C4-2B (cell line): ENCODE measurements at regions not wholly inside any gene's neighbourhood (a gene's known extent, or its start where the extent isn't known, plus 50 kb on each side); places are given as distances from the start of the nearest gene placed in this dataset.

Experiments
- H3K27ac ChIP-seq: fragments of 450-650 bp; 2 replicates; pipeline ENCODE4 v1.5.1; 2017
- CTCF ChIP-seq: fragments of 450-650 bp; conservative IDR thresholded peaks from 2 replicates; pipeline ENCODE4 v1.5.1; 2017; ENCODE audit warnings: mild to moderate bottlenecking
- ZFX ChIP-seq: fragments of 450-650 bp; IDR thresholded peaks from 2 replicates; pipeline ENCODE4 v1.6.1; 2017

DNA sequence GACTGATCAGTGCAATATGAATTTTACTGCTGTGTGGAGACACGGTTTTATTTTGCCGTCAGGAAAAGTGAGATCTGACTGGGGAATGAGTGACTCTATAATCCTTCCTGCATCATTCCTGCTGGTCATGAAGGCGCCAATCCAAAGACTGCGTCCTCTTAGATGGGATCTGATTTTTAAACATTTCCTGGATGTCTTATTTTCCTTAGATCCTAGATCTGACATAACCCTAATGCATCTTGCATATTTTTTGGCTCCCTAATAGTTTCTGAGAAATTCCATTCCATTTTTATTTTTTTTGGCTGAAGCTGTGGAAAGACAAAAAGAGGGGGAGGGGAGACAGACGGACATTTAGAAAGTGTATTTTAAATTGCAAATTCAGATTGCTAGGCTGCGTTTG is 454.9 kb upstream of the FAT1 start:
- H3K27ac ChIP-seq: no peak overlapping the region
- no peak for TF ChIP-seq CTCF
- no peak for TF ChIP-seq ZFX

DNA sequence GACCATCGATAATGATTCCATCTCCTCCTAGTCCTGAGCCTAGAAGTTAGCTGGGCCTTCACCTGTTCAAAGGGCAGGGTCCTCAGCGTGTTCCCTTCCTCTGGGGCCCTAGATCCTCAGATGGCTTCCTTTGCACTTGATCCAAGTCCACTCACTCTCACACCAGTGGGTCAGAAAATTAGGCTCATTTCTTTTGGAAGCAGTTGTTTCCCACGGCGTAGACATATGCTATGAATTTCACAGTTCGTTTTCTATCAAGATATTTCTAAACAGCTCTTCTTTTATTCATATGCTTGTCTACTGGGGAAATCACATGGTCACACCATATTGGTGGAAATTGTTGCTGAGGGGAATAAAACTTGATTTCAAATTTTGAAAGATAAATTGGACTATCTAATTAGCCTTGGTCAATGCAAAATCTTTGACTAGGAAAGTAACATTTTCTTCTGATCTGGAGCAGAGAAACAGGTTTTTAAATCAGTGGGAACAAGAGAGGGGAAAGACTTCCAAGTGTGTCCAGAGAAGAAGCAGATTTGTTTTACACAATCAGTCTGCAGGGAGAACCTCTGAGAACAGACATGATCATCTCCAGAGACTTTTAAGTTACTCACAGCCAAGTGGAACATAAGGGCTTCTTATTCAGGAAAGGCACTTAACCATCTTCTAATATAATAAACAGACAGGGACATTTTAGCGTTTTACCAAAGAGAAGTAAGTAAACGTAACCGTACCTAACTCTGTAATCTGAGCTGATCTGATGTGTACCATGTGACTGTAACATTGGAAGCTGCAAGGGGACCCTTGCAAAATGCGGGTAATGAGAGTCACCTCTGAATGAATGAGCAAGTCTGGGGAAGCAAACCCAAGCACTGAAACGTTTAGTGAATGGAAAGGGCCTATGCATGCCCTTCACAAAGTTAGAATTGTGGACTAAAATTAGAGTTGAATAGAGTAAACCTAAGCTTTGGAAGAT is 455.7 kb upstream of the FAT1 start:
- no peak for TF ChIP-seq CTCF

GRCh38 chr4:187181054-187181453 is 457.4 kb upstream of the FAT1 start:
- H3K27ac ChIP-seq: no peak overlapping the region
- TF ChIP-seq ZFX (no peak), CTCF (no peak)

More for the DNA sequence above, 455.7 kb upstream of the FAT1 start:
- no peak overlapping the region for H3K27ac ChIP-seq

GRCh38 chr4:187183346-187183745 is 459.7 kb upstream of the FAT1 start:
- TF ChIP-seq ZFX (no peak), CTCF (no peak)
- no peak overlapping the region for H3K27ac ChIP-seq

GRCh38 chr4:187183826-187184225 is 460.2 kb upstream of the FAT1 start:
- no peak for TF ChIP-seq CTCF
- H3K27ac ChIP-seq: no peak overlapping the region

GRCh38 chr4:187184508-187184907 is 460.9 kb upstream of the FAT1 start:
- TF ChIP-seq CTCF (no peak), ZFX (no peak)
- H3K27ac ChIP-seq: no peak overlapping the region

DNA sequence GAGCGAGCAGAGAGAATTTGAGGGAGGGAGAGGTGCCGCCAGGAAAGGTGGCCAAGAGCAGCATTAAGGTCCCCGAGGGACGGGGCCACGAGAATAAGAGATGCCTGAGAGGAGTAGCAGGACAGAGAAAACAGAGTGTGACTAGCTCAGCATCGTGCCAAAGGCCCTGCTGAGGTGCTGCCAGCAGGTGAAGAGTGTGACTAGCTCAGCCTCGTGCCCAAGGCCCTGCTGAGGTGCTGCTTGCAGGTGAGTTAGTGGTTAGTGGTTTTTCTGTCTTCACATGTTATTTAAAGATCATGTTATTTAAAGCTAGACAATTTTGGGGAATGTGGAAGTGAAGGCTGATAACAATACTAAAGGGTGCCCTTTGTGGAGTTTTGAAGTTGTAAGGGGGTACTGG is 464.5 kb upstream of the FAT1 start:
- no peak overlapping the region for H3K27ac ChIP-seq
- TF ChIP-seq CTCF: no peak
- TF ChIP-seq ZFX: no peak
